ENCODE measurements at regions not wholly inside any gene's neighbourhood (a gene's known extent, or its start where the extent isn't known, plus 50 kb on each side); places are given as distances from the start of the nearest gene placed in this dataset.
A peak's percentile ranks its signal among the peaks of the same experiment; 100 is the strongest.

GRCh38 chr6:71544906-71545305, 256.3 kb downstream of the OGFRL1 start:
- DNase-seq = no peak
- intact Hi-C loops (cut with DNase I) = no loop called here

GRCh38 chr6:71545905-71546304, 257.3 kb downstream of the OGFRL1 start:
- no peak for DNase-seq
- intact Hi-C loops (cut with DNase I) = no loop called here

DNA sequence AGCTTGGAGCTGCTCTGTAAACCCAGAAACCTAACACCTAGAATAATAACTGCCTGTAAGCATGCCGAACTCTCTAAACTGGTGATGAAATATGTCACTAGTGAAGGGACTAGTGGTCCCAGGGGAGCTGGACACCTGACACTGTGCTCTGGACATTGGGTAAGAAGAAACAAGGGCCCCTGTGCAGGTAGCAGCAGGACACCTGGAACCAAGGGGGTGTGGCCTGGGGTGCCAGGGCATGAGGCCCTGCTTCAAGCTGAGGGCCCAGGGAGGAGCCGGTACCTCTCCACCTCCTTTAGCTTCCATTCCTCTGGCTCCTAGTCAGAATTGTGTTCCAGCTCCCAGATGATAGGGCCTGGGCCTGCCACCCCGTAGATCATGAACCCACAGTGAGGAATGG, 263.2 kb downstream of the OGFRL1 start:
- intact Hi-C loops (cut with DNase I) = no loop called here
- DNase-seq = no peak

DNA sequence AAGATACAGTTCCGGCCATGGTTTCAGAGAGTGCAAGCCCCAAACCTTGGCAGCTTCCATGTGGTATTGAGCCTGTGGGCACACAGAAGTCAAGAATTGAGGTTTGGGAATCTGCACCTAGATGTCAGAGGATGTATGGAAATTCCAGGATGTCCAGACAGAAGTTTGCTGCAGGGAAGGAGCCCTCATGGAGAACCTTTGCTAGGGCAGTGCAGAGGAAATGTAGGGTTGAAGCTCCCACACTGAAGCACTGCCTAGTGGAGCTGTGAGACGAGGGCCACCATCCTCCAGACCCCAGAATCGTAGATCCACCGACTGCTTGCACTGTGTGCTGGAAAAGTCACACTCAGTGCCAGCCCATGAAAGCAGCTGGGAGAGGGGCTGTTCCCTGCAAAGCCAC, 267.5 kb downstream of the OGFRL1 start:
- no peak for DNase-seq
- intact Hi-C loops (cut with DNase I) = no loop called here

DNA sequence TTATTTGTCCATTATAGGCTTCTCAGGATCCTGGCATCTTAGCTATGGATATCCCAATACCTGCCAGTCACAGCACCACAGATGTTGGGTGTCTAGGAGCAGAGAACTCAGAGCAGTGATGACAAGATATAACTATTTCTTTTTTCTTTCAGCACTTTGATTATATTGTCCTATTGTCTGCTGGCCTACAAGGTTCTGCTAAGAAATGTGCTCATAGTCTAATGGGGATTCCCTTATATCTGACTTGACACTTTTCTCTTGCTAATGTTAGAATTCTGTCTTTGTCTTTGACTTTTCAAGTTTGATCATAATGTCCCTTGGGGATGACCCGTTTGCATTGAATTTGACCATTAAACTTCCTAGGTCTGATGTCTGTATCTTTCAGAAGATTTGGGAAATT, 270.4 kb downstream of the OGFRL1 start:
- intact Hi-C loops (cut with DNase I) = no loop called here
- no peak for DNase-seq

GRCh38 chr6:71567562-71567961, 279.0 kb downstream of the OGFRL1 start:
- no peak for DNase-seq
- intact Hi-C loops (cut with DNase I) = no loop called here

DNA sequence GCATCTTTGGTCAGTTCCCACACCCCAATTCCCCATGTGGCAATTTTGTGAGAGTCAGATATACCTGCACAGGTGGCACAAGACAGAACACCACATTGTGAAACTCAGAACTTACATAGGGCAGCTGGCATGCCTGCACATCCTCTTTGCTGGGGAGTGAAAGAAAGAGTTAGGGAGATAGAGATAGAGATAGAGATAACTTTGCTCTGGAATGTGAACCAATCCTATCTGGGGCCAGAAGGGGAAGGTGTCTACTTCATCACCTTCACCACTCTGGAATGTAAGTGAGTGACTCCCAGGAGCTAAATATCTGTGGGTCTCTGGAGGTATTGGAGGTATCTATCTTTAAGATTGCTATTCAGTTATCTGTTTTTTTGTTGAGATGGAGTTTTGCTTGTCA, 289.2 kb downstream of the OGFRL1 start:
- intact Hi-C loops (cut with DNase I) = no loop called here
- DNase-seq = no peak

GRCh38 chr6:71579902-71580301, 291.3 kb downstream of the OGFRL1 start:
- no peak for DNase-seq
- intact Hi-C loops (cut with DNase I) = no loop called here

GRCh38 chr6:71582820-71583219, 294.2 kb downstream of the OGFRL1 start:
- DNase-seq = no peak
- intact Hi-C loops (cut with DNase I) = no loop called here

GRCh38 chr6:71584712-71585436, 296.3 kb downstream of the OGFRL1 start:
- intact Hi-C loops (cut with DNase I) = no loop called here
- DNase-seq = no peak

DNA sequence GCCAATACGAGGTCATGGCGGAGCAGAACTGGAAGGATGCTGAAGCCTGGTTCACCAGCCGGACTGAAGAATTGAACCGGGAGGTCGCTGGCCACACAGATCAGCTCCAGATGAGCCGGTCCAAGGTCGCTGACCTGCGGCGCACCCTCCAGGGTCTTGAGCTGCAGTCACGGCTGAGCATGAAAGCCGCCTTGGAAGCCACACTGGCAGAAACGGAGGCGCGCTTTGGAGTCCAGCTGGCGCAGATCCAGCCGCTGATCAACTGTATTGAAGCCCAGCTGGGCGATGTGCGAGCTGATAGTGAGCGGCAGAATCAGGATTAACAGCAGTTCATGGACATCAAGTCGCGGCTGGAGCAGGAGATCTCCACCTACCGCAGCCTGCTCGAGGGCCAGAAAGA, 296.9 kb downstream of the OGFRL1 start:
- intact Hi-C loops (cut with DNase I) = no loop called here
- no peak for DNase-seq

DNA sequence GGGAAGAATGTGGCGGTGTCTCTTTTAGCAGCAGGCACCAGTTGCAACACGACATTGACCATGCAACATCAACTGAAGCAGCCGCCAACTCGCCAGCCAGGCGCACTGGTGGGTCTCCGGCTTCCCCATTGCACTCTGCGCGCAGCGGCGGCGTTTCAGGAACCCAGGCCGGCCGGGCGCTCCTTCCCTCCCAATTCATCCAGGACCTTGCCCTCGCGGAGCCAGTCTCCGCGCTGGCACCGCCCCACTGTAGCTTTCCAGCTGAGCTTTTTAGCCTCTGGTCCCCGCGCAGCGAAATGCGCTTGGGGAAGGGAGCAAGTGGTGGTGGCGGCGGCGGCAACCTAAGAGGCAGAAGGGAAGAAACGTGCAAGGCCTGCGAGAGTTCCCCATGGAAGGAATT, 297.9 kb upstream of the RIMS1 start:
- intact Hi-C loops (cut with DNase I) = no loop called here
- DNase-seq = peak in 2 of 42 donors; percentile 2 to 44

DNA sequence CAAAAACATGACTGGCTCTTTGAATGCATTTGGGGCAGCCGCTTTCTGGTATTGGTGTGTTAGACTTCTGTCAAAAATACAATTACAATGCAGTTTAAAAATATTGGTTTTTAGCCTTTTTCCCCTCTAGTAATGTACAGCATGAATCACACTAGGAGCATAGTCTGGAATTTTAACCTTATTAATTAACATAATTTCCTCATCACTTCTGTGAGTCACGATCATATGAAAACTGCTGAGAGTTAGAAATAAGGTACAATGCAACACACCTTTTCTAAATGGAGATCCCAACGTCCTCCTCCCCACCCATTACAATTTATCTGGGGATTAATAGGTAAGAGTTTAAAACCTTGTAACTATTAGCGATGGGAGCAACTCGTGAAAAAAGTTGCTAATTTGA, 297.1 kb upstream of the RIMS1 start:
- intact Hi-C loops (cut with DNase I) = no loop called here
- DNase-seq = peak in 1 of 42 donors; percentile 30

- no peak for DNase-seq
- intact Hi-C loops (cut with DNase I) = no loop called here
Observed at GRCh38 chr6:71592643-71593042, 293.7 kb upstream of the RIMS1 start.

DNA sequence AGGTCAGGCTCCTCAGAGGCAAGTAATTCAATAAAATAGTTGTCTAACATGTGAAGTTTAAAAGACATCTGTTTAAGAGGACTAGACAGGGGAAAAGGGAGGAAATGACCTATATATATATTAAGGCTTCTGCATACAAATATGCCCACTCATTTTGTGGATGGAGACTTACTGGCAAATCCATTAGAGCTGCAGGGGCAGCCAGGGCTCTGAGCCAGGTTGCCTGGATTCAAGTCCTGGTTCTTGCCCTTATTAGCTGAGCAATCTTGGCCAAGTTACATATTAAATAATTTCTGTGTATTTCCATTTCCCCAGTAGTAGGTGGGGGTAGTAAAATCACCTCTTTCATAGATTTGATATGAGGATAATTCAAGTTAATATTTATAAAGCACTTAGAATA, 287.0 kb upstream of the RIMS1 start:
- intact Hi-C loops (cut with DNase I) = no loop called here
- peak in 11 of 42 donors; percentile 7 to 49 (median 23) for DNase-seq

DNA sequence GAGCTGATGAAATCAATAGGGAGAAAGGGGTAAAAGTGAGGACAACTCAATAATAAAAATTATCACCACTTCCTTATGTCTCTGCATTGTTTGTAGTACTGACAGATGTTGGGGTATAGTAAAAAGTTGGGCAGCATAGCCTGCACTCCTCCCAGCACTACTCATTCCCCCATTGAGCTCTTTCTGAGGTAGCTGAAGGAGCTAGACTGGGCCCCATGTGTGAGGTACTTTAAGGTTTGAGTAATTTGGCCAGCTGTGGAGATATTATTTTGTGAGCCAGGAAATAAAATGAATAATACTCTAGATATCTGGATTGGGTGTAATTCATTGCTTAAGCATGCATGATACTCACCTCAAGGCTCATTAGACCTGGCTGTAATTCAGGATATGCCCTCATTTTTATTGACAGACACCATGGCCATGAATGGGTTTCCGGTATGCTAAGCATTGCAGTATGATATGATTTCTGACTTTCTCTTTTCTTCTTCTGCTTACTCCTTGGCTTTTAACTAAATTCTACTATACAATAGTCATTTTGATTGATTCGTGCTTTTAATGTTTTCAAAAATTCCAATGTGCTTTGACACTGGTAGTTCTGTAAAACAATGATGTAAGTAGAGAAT, 283.9 kb upstream of the RIMS1 start:
- intact Hi-C loops (cut with DNase I) = no loop called here
- DNase-seq = no peak

- intact Hi-C loops (cut with DNase I) = no loop called here
- no peak for DNase-seq
Observed at GRCh38 chr6:71603021-71603420, 283.3 kb upstream of the RIMS1 start.

GRCh38 chr6:71608646-71609045, 277.7 kb upstream of the RIMS1 start:
- intact Hi-C loops (cut with DNase I) = no loop called here
- DNase-seq = no peak

- intact Hi-C loops (cut with DNase I) = loop anchor here (10.0 kb wide), 1 partner anchor 465 kb away; no protein-coding TSS in a partner anchor
- DNase-seq = no peak
Observed at GRCh38 chr6:71619836-71620235, 266.5 kb upstream of the RIMS1 start.

DNA sequence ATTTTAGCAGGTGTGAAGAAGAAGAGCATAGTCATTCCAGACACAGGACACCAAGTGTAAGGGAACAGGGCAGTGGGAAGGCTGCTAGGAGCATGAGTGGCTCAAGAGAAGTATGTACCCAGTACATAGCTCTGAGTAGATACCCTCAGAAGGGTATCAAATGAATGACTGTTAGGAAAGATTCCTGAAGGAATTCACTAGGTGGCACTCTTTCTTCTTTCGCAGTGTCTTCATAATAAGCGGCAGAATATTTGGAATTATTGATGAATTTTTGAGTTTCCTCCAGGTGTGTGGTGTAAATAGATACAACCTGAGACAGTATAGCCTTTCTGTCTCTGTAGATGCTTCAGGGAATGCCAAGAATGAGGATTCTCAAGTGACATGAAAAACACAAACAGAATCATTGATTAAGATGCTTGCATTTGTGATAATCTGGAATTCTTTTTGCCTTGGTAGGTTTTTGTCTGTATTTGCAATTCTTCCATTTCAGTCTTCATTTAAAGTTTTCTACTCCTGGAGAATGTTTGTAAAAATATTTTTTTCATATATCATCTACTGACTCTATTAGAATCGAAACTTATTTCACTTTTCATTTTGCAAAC, 264.3 kb upstream of the RIMS1 start:
- no peak for DNase-seq
- intact Hi-C loops (cut with DNase I) = loop anchor here (10.0 kb wide), 1 partner anchor 463 kb away; no protein-coding TSS in a partner anchor

GRCh38 chr6:71642120-71642519, 244.2 kb upstream of the RIMS1 start:
- DNase-seq = no peak
- intact Hi-C loops (cut with DNase I) = no loop called here
